Upper lobe of left lung (tissue), 6 donors: ENCODE measurements at regions not wholly inside any gene's neighbourhood (a gene's known extent, or its start where the extent isn't known, plus 50 kb on each side); places are given as distances from the start of the nearest gene placed in this dataset.

Source experiments
- ATAC-seq, 2 donors: fragments of 200-7000 bp; cut with Tn5 transposase; one replicate each; pipeline ENCODE4 v1.9.1; 2022; ENCODE audit warnings: mild to moderate bottlenecking in 2 of 2, moderate library complexity in 2 of 2; ENCODE audit not compliant: low FRiP score in 2 of 2
- DNase-seq, 2 donors: peaks; one replicate each; pipeline ENCODE4 v3.0.0-alpha.2; 2019 to 2020
- H3K27ac ChIP-seq, 4 donors: fragments of 200-600 bp; sonication (generic); one replicate each; pipeline ENCODE4 v1.5.1; 2016 to 2019
- H3K27me3 ChIP-seq, 4 donors: fragments of 200-600 bp; sonication (generic); one replicate each; pipeline ENCODE4 v1.5.1; 2017 to 2019
- H3K36me3 ChIP-seq, 4 donors: fragments of 200-600 bp; sonication (generic); one replicate each; pipeline ENCODE4 v1.5.1; 2016 to 2019
- H3K4me1 ChIP-seq, 4 donors: fragments of 200-600 bp; sonication (generic); one replicate each; pipeline ENCODE4 v1.5.1; 2018 to 2019
- H3K4me3 ChIP-seq, 4 donors: fragments of 200-600 bp; sonication (generic); one replicate each; pipeline ENCODE4 v1.5.1; 2017 to 2019; ENCODE audit warnings: mild to moderate bottlenecking in 2 of 4, moderate library complexity in 1 of 4
- H3K9me3 ChIP-seq, 4 donors: fragments of 200-600 bp; sonication (generic); one replicate each; pipeline ENCODE4 v1.5.1; 2018 to 2019
- CTCF ChIP-seq, 6 experiments: fragments of 450-650 bp in 4 of 6; fragments of 200-600 bp in 2 of 6; sonication (generic) in 2 of 6; IDR thresholded peaks; one replicate each; pipeline ENCODE4 v1.5.1; 2016 to 2019; ENCODE audit warnings: antibody characterized with exemption in 6 of 6
- EP300 ChIP-seq, 4 donors: sonication (generic); formaldehyde crosslinking; IDR thresholded peaks; one replicate each; pipeline ENCODE4 v1.5.1; 2017; ENCODE audit warnings: antibody characterized with exemption in 4 of 4, control low read depth in 2 of 4
- POLR2A ChIP-seq, 4 donors: fragments of 450-650 bp; IDR thresholded peaks; one replicate each; pipeline ENCODE4 v1.5.1; 2016 to 2017; ENCODE audit warnings: antibody characterized with exemption in 4 of 4, mild to moderate bottlenecking in 2 of 4
- POLR2AphosphoS5 ChIP-seq, 2 donors: sonication (generic); formaldehyde crosslinking; IDR thresholded peaks; one replicate each; pipeline ENCODE4 v1.5.1; 2017; ENCODE audit warnings: antibody characterized with exemption in 2 of 2
- WGBS, 2 donors: methylation state at CpG; one replicate each; pipeline ENCODE4 v1.1.5; 2017 to 2018; 5-methylcytosine and 5-hydroxymethylcytosine counted together
- donor health status: DM: no; HTN: no; CAD: no; lungs with moderate emphysema.
- donor health status: DM: no; HTN: yes; CAD: no; lungs with severe emphysema.

GRCh38 chr3:14337828-14338227 lies 64.6 kb upstream of the SLC6A6 start:
- Histone ChIP-seq H3K4me3 (no peak overlapping the region), H3K36me3 (no peaks in the 10 kb centered on the region), H3K27me3 (no peaks in the 10 kb centered on the region), H3K9me3 (no peaks in the 10 kb centered on the region), H3K4me1 (peaks cover 0 to 8% (median 4%) of the 10 kb centered on the region in 4 donors), H3K27ac (no peak overlapping the region)
- ATAC-seq, result no peak
- no peak for TF ChIP-seq EP300 (IDR thresholded peaks at IDR 0.05)
- no peak for TF ChIP-seq POLR2A (IDR thresholded peaks at IDR 0.05)
- TF ChIP-seq CTCF (IDR thresholded peaks at IDR 0.05), result no peak
- no peak for TF ChIP-seq POLR2AphosphoS5 (IDR thresholded peaks at IDR 0.05)
- DNase-seq, result no peak
- 62 to 74% methylated on average over 6 of the region's 6 CpGs for WGBS, 2 donors

- TF ChIP-seq POLR2A (IDR thresholded peaks at IDR 0.05) (no peak), CTCF (IDR thresholded peaks at IDR 0.05) (no peak), POLR2AphosphoS5 (IDR thresholded peaks at IDR 0.05) (no peak), EP300 (IDR thresholded peaks at IDR 0.05) (no peak)
- Histone ChIP-seq H3K4me3 (no peak overlapping the region), H3K27ac (no peak overlapping the region), H3K9me3 (no peaks in the 10 kb centered on the region), H3K4me1 (peaks cover 0 to 8% (median 4%) of the 10 kb centered on the region in 4 donors), H3K27me3 (no peaks in the 10 kb centered on the region), H3K36me3 (no peaks in the 10 kb centered on the region)
- no peak for ATAC-seq
- DNase-seq, result no peak
- 75 to 78% methylated on average over 4 of the region's 4 CpGs for WGBS, 2 donors
Observed at GRCh38 chr3:14338242-14338641, 64.2 kb upstream of the SLC6A6 start.

- WGBS, 2 donors, result 84 to 90% methylated on average over 6 to 7 of the region's 7 CpGs
- no peak for DNase-seq
- H3K36me3 ChIP-seq, result no peaks in the 10 kb centered on the region
- no peak for ATAC-seq
- H3K9me3 ChIP-seq, result no peaks in the 10 kb centered on the region
- no peak overlapping the region for H3K27ac ChIP-seq
- H3K4me1 ChIP-seq, result peaks cover 0 to 8% (median 4%) of the 10 kb centered on the region in 4 donors
- no peaks in the 10 kb centered on the region for H3K27me3 ChIP-seq
- H3K4me3 ChIP-seq, result no peak overlapping the region
- TF ChIP-seq EP300 (IDR thresholded peaks at IDR 0.05) (no peak), CTCF (IDR thresholded peaks at IDR 0.05) (no peak), POLR2A (IDR thresholded peaks at IDR 0.05) (no peak), POLR2AphosphoS5 (IDR thresholded peaks at IDR 0.05) (no peak)
Observed at GRCh38 chr3:14338898-14339458, 63.4 kb upstream of the SLC6A6 start.

- WGBS, 2 donors, result 65 to 74% methylated on average over 9 to 14 of the region's 14 CpGs
- no peak for TF ChIP-seq POLR2AphosphoS5 (IDR thresholded peaks at IDR 0.05)
- TF ChIP-seq POLR2A (IDR thresholded peaks at IDR 0.05), result no peak
- TF ChIP-seq CTCF (IDR thresholded peaks at IDR 0.05), result no peak
- no peak for TF ChIP-seq EP300 (IDR thresholded peaks at IDR 0.05)
- H3K36me3 ChIP-seq, result no peaks in the 10 kb centered on the region
- no peak overlapping the region for H3K4me3 ChIP-seq
- H3K27me3 ChIP-seq, result no peaks in the 10 kb centered on the region
- DNase-seq (no peak), ATAC-seq (no peak)
- peaks cover 0 to 8% (median 4%) of the 10 kb centered on the region in 4 donors for H3K4me1 ChIP-seq
- H3K9me3 ChIP-seq, result no peaks in the 10 kb centered on the region
- H3K27ac ChIP-seq, result no peak overlapping the region
Observed at GRCh38 chr3:14340960-14341708, 61.3 kb upstream of the SLC6A6 start.
